HuH-7 (cell line): ENCODE measurements at regions not wholly inside any gene's neighbourhood (a gene's known extent, or its start where the extent isn't known, plus 50 kb on each side); places are given as distances from the start of the nearest gene placed in this dataset.

Experiments
- DNase-seq: peaks from one replicate; pipeline ENCODE4 v3.0.0; 2011; ENCODE audit warnings: low spot score

DNA sequence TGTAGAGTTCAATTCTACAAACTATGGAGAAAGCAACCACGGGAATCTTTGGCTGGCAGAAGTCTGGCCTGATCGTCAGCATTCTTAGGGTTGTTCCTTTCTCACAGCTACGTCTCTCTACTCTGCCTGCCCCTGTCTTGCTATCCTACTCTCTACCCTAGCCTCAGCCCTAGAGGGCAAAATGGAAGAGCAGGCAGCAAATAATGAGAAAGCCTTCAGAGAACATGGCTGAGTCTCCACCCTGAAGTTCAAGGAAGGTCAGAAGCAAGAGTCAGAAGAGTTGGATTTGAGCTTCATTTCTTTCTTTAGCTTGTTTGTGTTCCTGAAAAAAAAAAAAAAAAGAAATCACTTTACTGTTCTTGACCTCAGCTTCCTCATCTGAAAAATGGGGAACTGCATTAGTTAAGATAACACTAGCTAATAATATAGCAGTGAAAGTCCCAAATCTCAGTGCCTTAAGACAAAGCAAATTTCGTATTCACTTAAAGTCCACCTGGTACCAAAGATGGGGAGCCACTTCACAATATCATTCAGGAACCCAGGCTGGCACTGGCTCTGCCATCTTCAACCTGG is 50.2 kb upstream of the CCND2 start:
- no peak for DNase-seq

DNA sequence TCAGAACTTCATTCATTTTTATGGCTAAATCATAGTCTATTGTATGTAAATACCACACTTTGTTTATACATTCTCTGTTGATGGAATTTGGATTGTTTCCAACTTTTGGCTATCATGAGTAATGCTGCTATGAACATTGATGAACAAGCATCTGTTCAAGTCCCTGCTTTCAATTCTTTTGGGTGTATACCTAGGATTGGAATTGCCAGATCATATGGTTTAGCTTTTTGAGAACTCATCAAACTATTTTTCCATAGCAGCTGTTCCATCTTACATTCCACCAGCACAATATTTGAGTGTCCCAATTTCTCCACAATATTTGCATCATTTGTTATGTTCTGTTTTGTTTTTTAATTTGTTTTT is 52.3 kb upstream of the CCND2 start:
- DNase-seq, result no peak

GRCh38 chr12:4220536-4221257 is 52.9 kb upstream of the CCND2 start:
- no peak for DNase-seq

DNA sequence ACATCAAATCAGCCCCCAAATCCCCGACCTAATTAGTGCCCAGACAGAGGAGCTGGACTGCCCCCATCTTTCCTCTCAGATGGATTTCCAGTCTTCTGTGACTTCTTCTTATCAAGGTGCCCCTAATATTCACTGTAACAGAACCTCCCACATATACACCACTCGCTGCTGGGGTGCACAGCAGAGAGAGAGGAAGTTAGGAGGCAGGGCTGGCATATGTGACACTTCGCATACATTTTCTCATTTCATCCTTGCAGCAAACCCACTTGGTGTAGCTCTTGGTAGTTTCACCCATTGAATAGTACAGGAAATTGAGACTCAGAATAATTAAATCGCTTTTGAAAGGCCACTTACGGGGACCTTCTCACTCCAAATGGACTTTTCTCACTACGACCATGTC is 56.5 kb upstream of the CCND2 start:
- no peak for DNase-seq

GRCh38 chr12:4216187-4216927 is 57.2 kb upstream of the CCND2 start:
- DNase-seq, result no peak

DNA sequence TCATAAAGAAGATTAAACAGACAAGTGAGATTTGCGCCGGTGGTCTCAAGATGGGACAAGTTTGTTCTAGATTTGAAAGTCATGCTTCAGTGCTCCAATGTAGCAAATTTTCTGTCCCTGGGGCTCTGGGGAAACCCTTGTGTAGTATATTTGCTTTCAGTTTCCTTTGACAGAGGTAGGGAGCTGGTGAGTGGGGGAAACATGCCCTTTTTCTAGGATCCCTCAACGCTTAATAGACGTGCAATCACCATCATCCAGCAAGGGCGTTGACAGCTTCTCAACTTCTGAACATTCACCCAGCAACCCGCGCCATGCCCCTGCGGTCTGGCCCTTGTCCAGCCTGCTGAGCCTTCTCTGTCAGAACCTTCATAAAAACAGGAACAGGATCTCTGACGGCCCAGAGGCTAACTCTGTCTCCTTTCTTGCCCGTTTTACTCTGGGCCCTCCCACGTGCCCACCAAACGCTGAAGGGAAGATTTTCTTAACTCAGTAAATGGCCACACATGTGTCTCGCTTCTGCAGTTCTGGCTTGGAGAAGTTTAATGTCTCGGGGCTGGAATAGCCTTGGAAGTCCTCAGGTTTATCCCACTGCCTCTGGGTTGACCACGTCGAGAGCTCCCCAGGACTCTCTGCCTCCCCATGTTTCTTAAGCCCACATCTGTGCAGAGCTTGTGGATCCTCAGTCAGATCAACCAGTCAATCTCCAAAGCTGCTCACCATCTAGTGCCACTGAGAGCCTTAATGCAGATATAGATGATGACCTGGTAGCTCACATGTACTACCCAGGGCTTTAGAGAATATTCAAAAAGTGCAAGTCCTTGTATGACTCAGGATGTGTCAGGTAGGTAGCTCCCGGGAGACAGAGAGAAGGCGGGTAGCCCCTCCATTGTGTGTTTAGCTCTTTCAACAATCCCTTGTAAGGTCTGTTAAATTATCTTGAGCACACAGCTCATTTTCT is 58.1 kb upstream of the CCND2 start:
- DNase-seq, result no peak

DNA sequence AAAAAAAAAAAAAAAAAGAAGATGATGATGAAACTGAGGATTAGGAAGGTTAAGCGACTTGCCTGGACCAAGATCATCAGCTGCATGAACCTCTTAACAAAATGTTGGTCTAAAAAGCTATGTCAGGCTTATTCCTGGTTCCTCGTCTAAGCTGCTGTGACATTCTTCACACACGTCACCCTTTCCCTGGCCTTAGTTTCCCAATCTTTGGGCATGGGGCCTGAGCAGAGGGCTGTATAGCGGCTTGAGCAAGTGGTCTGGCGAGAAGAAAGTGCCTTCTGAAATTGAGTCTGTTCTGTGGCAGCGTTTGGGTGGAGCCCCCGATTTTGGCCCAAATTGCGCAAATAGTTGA is 58.7 kb upstream of the CCND2 start:
- DNase-seq, result no peak

GRCh38 chr12:4213471-4213870 is 60.1 kb upstream of the CCND2 start:
- DNase-seq, result no peak

- DNase-seq, result no peak
Observed at GRCh38 chr12:4212845-4213244, 60.7 kb upstream of the CCND2 start.

DNA sequence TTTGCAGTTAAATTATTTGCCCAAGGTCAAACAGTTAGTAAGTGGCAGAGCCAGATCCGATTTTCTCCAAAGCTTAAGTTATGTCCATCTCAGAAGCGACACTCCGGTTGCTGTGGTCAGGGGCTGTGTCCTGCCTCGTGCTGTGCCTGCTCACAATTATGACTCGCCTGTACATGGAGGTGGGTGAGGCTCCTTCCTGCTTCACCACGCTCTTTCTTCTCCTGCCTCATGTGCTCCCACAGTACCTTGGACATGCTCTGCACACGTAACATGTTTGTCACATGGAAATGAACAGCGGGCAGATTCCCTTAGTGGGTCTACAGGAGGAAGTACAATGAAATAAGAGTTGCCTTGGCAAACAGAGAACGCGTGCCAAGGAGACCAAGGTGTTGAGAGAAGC is 62.2 kb upstream of the CCND2 start:
- DNase-seq, result no peak

- no peak for DNase-seq
Observed at GRCh38 chr12:4210183-4210582, 63.4 kb upstream of the CCND2 start.

DNA sequence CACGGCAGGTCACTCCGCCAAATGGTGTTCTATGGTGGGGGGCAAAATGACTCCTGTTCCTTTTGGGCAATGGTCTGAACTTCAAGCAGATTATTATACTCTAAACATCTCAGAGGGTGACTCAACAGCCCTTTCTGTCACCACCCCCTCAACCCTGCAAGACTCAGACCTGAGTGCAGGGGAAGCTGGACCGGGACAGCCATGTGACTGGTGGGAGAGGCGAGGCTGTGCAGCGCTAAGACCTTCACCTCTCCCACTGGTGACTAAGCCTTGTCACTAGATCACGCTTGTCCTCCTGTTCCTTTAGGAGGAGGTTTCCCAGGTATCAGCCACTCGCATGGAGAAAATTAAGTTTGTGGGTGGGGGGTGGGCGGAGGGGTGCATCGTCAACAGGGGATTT is 67.1 kb upstream of the CCND2 start:
- DNase-seq, result no peak

DNA sequence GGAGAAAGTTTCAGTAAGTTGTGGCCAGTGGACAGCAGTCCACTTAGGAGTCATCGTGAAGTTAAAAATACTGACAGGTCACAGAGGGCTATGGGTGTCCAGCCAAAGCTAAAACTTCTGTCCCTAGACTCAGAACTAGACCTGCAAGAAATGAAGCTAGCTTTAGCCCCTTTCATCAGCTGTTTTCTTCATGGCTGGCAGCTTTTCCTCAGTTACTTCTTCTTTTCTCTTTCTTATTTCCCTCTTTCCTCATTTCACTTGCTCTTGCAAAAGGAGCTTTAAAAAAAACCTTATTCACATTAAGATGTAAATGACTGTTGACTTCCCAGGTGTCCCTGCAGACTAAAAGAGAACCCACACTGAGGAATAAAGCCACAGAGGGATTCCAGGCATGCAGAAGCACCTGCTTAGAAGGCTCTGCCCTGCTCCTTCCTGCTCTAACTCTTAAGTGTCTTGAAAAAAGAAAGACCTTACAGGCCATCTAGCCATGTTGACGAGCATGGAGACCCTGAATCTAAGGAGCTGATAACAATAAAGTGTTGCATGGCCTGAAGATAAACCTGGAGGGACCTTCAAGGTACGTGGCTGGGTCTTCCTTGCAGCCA is 69.7 kb upstream of the CCND2 start:
- DNase-seq, result no peak

GRCh38 chr12:4202918-4203317 is 70.6 kb upstream of the CCND2 start:
- no peak for DNase-seq

GRCh38 chr12:4202487-4202886 is 71.1 kb upstream of the CCND2 start:
- DNase-seq, result no peak

- no peak for DNase-seq
Observed at GRCh38 chr12:4201333-4202100, 72.0 kb upstream of the CCND2 start.

DNA sequence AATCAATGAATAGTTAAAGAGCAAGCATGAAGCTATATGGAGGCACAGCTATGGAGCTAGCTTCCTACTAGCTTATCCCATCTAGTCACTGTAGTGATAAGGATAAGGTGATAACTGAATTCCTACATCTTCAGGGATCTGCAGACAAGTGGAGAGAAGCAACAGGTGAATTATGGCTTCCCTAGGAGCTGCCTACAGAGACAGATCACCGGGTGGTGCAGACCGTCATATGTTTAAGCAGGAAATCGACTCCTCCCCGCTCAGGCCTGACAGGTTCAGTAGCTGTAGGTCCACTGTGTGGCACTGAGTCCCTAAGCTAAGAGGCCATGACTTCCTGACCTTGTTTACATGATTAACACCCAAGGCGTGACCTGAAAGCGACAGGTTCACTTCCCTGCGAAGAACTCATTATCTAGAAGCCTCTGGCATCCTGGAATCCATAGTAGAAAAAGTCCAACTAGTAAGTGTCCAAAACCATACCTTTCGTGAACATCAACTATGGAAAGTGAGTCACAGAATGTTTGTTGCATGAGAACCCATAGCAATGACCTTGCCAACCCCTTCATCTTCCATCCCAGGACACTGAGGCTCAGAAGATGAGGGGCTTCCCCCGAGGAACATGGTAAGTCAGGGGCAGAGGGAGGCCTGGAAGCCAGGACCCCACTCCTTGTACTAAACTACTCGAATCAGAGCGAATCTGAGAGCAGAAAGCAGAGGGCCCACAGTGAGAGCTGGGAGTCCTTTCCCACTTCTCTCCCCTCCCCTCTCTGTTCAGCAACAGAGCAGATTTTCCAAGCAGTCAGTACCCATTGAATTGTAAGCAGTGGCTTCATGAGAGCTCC is 75.4 kb upstream of the CCND2 start:
- DNase-seq, result no peak

DNA sequence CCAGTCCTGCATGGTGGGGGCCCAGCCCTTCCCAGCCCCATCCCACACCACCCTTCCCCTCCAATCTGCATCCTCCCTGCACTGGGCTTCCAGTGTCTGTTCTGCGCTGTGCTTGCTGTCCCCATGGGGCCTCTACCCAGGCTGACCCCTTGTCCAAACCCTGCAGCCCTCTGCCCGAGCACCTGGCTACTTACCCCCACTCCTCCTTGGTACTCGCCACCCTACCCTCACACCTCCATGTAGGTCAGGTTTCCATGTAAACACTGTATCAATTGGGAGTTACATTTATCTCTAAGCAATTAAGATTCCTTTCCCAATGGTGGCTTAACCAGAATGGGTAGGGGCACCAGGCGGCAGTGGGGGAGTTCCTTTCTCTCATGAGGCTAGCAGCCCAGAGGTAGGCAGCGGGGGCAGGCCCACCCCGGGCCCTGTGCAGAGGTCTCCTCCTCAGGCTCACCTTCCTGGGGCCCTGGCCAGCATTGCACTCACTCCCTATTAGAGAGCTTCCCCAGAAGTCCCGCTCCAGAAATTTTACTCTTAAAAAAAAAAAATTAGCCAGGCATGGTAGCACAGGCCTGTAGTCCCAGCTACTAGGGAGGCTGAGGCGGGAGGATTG is 76.6 kb upstream of the CCND2 start:
- DNase-seq, result no peak

DNA sequence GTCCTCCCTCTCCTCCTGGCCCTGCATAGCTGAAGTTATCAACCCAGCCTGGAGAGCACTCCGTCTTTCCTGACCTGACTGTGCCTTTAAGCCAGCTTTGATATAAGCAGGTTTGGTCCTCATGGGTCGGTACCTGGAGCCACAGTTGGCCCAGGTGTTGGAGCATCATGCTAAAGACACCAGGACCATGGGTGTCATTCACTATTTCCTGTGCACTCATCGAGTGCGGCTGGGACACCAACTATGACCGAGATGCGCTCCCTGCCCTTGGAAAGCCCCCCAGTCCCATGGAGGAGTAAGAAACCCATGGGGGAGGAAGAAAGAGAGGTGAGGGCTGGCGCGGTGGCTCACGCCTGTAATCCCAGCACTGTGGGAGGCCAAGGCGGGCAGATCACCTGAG is 78.9 kb upstream of the CCND2 start:
- no peak for DNase-seq

DNA sequence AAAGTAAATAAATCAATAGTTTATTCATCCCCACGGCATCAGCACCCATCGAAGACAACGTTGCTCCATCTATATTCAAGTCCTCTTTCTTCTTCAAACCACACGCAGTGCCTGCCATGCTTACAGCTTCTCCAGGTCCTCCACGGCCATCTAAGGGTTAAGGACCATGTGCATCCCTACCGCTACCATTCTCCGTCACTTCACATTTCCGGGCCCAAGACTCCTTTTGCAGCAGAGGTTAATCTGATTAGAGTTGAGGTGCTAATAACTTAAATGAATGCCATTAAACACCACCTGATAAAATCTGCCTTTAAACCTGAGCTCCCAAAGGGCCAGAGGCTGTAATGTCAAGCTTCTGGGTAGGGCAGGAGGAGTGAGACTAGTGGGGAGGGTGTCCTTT is 79.7 kb upstream of the CCND2 start:
- no peak for DNase-seq
